MCF 10A (cell line): ENCODE measurements at regions not wholly inside any gene's neighbourhood (a gene's known extent, or its start where the extent isn't known, plus 50 kb on each side); places are given as distances from the start of the nearest gene placed in this dataset.

ENCODE experiments used
- BruUV-seq: library from RNA; stranded (reverse); fragments of 400-500 nt; replicated peaks from 2 replicates; lab custom pipeline; 2021; lab: Mats Ljungman, UMichigan
- CTCF ChIA-PET: fragments of 300-600 bp; sonication (Branson Sonifier 250); formaldehyde crosslinking; extraction: SDS; loops from one replicate; lab custom pipeline; 2021; ENCODE audit warnings: antibody characterized with exemption, inconsistent platforms; lab: Yijun Ruan, JAX
- POLR2A ChIA-PET: fragments of 300-600, 350-650 bp; sonication (Branson Sonifier 250); formaldehyde crosslinking; extraction: SDS; loops from one replicate; lab custom pipeline; 2020; ENCODE audit warnings: antibody characterized with exemption, inconsistent platforms; lab: Yijun Ruan, JAX
- DNase-seq: peaks from one replicate; pipeline ENCODE4 v3.0.0-alpha.2; 2018; ENCODE audit not compliant: unreplicated experiment
- H3K27ac Mint-ChIP-seq: one replicate; pipeline ENCODE4 v1.8.0; 2022; ENCODE audit warnings: mild to moderate bottlenecking, low read depth, mixed read lengths; ENCODE audit not compliant: unreplicated experiment
- H3K27me3 Mint-ChIP-seq: one replicate; pipeline ENCODE4 v1.8.0; 2022; ENCODE audit warnings: mixed read lengths; ENCODE audit not compliant: insufficient read depth, unreplicated experiment
- H3K36me3 Mint-ChIP-seq: one replicate; pipeline ENCODE4 v1.8.0; 2022; ENCODE audit warnings: mild to moderate bottlenecking, moderate library complexity, mixed read lengths; ENCODE audit not compliant: insufficient read depth, unreplicated experiment
- H3K4me1 Mint-ChIP-seq: one replicate; pipeline ENCODE4 v1.8.0; 2022; ENCODE audit warnings: mixed read lengths; ENCODE audit not compliant: insufficient read depth, unreplicated experiment
- H3K4me3 Mint-ChIP-seq: one replicate; pipeline ENCODE4 v1.8.0; 2022; ENCODE audit warnings: mild to moderate bottlenecking, moderate library complexity, mixed read lengths; ENCODE audit not compliant: unreplicated experiment
- H3K9me3 Mint-ChIP-seq: one replicate; pipeline ENCODE4 v1.8.0; 2022; ENCODE audit warnings: mixed read lengths; ENCODE audit not compliant: unreplicated experiment
- CTCF ChIP-seq: fragments of 200-600 bp; IDR thresholded peaks from one replicate; pipeline ENCODE4 v1.8.0; 2022; ENCODE audit warnings: antibody characterized with exemption, mild to moderate bottlenecking; ENCODE audit not compliant: unreplicated experiment
- intact Hi-C: fragments of 100-400 bp; cut with micrococcal nuclease; formaldehyde crosslinking; loops from 2 replicates; pipeline ENCODE4 v1.14.1; 2022

- Mint-ChIP-seq H3K4me1 (no peaks in the 10 kb centered on the region), H3K27ac (no peak overlapping the region), H3K4me3 (no peak overlapping the region), H3K9me3 (no peaks in the 10 kb centered on the region), H3K27me3 (no peaks in the 10 kb centered on the region), H3K36me3 (no peaks in the 10 kb centered on the region)
- no peak for DNase-seq
- CTCF ChIA-PET, result no interaction called here
- POLR2A ChIA-PET, result no interaction called here
- no TSS peak for BruUV-seq
- TF ChIP-seq CTCF, result no peak
- intact Hi-C loops, result no loop called here
Observed at GRCh38 chr14:98999345-98999744, 272.7 kb downstream of the BCL11B start.

- CTCF ChIA-PET, result no interaction called here
- H3K27me3 Mint-ChIP-seq, result no peaks in the 10 kb centered on the region
- no peak for DNase-seq
- POLR2A ChIA-PET, result no interaction called here
- H3K4me3 Mint-ChIP-seq, result no peak overlapping the region
- no peaks in the 10 kb centered on the region for H3K9me3 Mint-ChIP-seq
- BruUV-seq, result no TSS peak
- no peaks in the 10 kb centered on the region for H3K36me3 Mint-ChIP-seq
- no peaks in the 10 kb centered on the region for H3K4me1 Mint-ChIP-seq
- no peak for TF ChIP-seq CTCF
- intact Hi-C loops, result no loop called here
- no peak overlapping the region for H3K27ac Mint-ChIP-seq
Observed at GRCh38 chr14:98999901-99000300, 272.1 kb downstream of the BCL11B start.

DNA sequence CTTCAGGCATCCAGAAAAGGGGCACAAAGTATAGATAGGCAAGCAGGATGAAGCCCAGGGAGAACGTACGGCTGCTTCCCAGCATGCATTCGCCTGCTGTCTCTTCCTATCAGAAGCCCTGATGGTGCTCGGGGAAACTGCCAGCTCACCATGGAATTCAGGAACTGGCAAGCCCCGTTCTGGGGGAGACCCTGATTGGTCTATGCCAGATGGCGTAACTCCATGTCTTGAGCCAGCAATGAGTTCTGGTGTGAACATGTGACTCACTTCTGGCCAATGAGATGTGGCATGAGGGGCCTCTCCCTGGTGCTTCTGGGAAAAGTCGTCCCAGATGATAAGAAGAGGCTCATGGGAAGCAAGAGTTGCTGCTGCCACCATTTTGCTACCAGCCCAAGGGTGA, 270.8 kb downstream of the BCL11B start:
- no peak overlapping the region for H3K4me3 Mint-ChIP-seq
- ChIA-PET POLR2A (no interaction called here), CTCF (interaction anchor here (0.8 kb wide), 1 partner anchor 18 kb away, joined by 4 read pairs; no protein-coding TSS in a partner anchor)
- no peaks in the 10 kb centered on the region for H3K36me3 Mint-ChIP-seq
- no peaks in the 10 kb centered on the region for H3K4me1 Mint-ChIP-seq
- DNase-seq, result no peak
- no peaks in the 10 kb centered on the region for H3K9me3 Mint-ChIP-seq
- BruUV-seq, result no TSS peak
- no peak overlapping the region for H3K27ac Mint-ChIP-seq
- intact Hi-C loops, result no loop called here
- no peak for TF ChIP-seq CTCF
- no peaks in the 10 kb centered on the region for H3K27me3 Mint-ChIP-seq

- POLR2A ChIA-PET, result interaction anchor here (0.7 kb wide), 1 partner anchor 121 kb away, joined by 4 read pairs; no protein-coding TSS in a partner anchor
- no peaks in the 10 kb centered on the region for H3K4me1 Mint-ChIP-seq
- no peak for TF ChIP-seq CTCF
Observed at GRCh38 chr14:99003646-99004045, 268.4 kb downstream of the BCL11B start.

More at GRCh38 chr14:99003646-99004045, 268.4 kb downstream of the BCL11B start:
- no peak overlapping the region for H3K27ac Mint-ChIP-seq
- intact Hi-C loops, result no loop called here
- H3K36me3 Mint-ChIP-seq, result no peaks in the 10 kb centered on the region
- no peaks in the 10 kb centered on the region for H3K9me3 Mint-ChIP-seq
- no peak for DNase-seq
- BruUV-seq, result no TSS peak
- no peaks in the 10 kb centered on the region for H3K27me3 Mint-ChIP-seq
- CTCF ChIA-PET, result interaction anchor here (0.6 kb wide), 1 partner anchor 300 kb away, joined by 3 read pairs; no protein-coding TSS in a partner anchor
- no peak overlapping the region for H3K4me3 Mint-ChIP-seq
